Natural killer cell (primary cell): ENCODE measurements at regions not wholly inside any gene's neighbourhood (a gene's known extent, or its start where the extent isn't known, plus 50 kb on each side); places are given as distances from the start of the nearest gene placed in this dataset.

Experiments used
- ATAC-seq, 3 donors: fragments of 150-1000 bp in 2 of 3; fragments of 200-7000 bp in 1 of 3; cut with Tn5 transposase; 1 replicate in 1 of 3; 2 replicates in 2 of 3; pipeline ENCODE4 v1.10.0; 2021; ENCODE audit warnings: mild to moderate bottlenecking in 2 of 3, moderate library complexity in 2 of 3
- DNase-seq, 2 donors: peaks; one replicate each; pipeline versions ENCODE4 v3.0.0 to v3.0.0-alpha.2; 2013 to 2021; ENCODE audit warnings: mixed read lengths in 1 of 2
- H3K27ac ChIP-seq: one replicate; pipeline ENCODE4 v1.5.1; 2013; ENCODE audit warnings: mild to moderate bottlenecking, low read length
- H3K27me3 ChIP-seq: one replicate; pipeline ENCODE4 v1.6.1; 2013; ENCODE audit warnings: low read length; ENCODE audit not compliant: control insufficient read depth, insufficient read depth
- H3K36me3 ChIP-seq: one replicate; pipeline ENCODE4 v1.6.1; 2013; ENCODE audit warnings: low read length; ENCODE audit not compliant: control insufficient read depth, insufficient read depth
- H3K4me1 ChIP-seq: one replicate; pipeline ENCODE4 v1.6.1; 2013; ENCODE audit warnings: low read length; ENCODE audit not compliant: control insufficient read depth, insufficient read depth
- H3K4me3 ChIP-seq: one replicate; pipeline ENCODE4 v1.5.1; 2013; ENCODE audit warnings: low read length
- H3K9me3 ChIP-seq: one replicate; pipeline ENCODE4 v1.6.1; 2013; ENCODE audit warnings: low read length; ENCODE audit not compliant: control insufficient read depth, insufficient read depth
- H3K27ac Mint-ChIP-seq, 2 donors: one replicate each; pipeline ENCODE4 v1.8.0; 2022; ENCODE audit warnings: mild to moderate bottlenecking in 2 of 2, mixed read lengths in 2 of 2, moderate library complexity in 1 of 2
- H3K27me3 Mint-ChIP-seq, 2 donors: one replicate each; pipeline ENCODE4 v1.8.0; 2022; ENCODE audit warnings: low read depth in 2 of 2, mixed read lengths in 2 of 2
- H3K36me3 Mint-ChIP-seq: one replicate; pipeline ENCODE4 v1.8.0; 2022; ENCODE audit warnings: mixed read lengths
- H3K4me1 Mint-ChIP-seq, 2 donors: one replicate each; pipeline ENCODE4 v1.8.0; 2022; ENCODE audit warnings: mixed read lengths in 2 of 2
- H3K4me3 Mint-ChIP-seq: one replicate; pipeline ENCODE4 v1.8.0; 2022; ENCODE audit warnings: mild to moderate bottlenecking, moderate library complexity, mixed read lengths
- H3K9me3 Mint-ChIP-seq, 2 donors: one replicate each; pipeline ENCODE4 v1.8.0; 2022; ENCODE audit warnings: mixed read lengths in 2 of 2
- WGBS: methylation state at CpG from one replicate; pipeline ENCODE4 v1.1.7; 2013; ENCODE audit warnings: missing lambda C conversion rate; ENCODE audit not compliant: insufficient coverage; 5-methylcytosine and 5-hydroxymethylcytosine counted together
- intact Hi-C: fragments of 100-400 bp; cut with micrococcal nuclease; formaldehyde crosslinking; loops from one replicate; pipeline ENCODE4 v1.14.2; 2022
- TF ChIP-seq, protein P1 (sequence below): fragments of 200-600 bp; IDR thresholded peaks from one replicate; pipeline ENCODE4 v1.8.0; 2022; ENCODE audit warnings: antibody characterized with exemption

DNA sequence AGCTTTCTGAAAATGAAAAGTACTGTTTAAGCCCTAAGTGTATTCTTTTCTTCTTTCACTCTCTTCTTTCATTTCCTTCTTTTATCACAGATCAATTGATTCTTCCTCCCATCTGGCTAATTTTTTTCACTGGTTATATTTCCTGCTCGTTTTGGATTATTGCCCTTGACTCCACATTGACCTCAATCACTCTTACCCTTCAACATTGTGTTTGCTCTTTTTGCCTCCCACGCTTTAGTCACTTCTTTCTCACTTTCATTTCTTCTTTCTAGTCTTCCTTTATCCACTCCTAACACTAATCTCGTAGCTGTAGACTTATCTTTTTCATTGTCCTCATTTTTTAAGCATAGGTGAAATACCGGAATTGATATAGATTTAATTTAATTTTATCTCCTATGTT is 320.3 kb upstream of the VRK2 start:
- intact Hi-C loops, result no loop called here
- Histone ChIP-seq H3K27ac (no peak overlapping the region), H3K27me3 (no peaks in the 10 kb centered on the region), H3K4me3 (no peak overlapping the region), H3K9me3 (no peaks in the 10 kb centered on the region), H3K36me3 (no peaks in the 10 kb centered on the region), H3K4me1 (no peaks in the 10 kb centered on the region)
- Mint-ChIP-seq H3K4me1 (no peaks in the 10 kb centered on the region), H3K27ac (no peak overlapping the region), H3K27me3 (no peaks in the 10 kb centered on the region), H3K36me3 (no peaks in the 10 kb centered on the region), H3K9me3 (peaks cover 0 to 1% of the 10 kb centered on the region in 2 donors), H3K4me3 (no peak overlapping the region)
- no peak for ATAC-seq
- TF ChIP-seq, protein P1, sequence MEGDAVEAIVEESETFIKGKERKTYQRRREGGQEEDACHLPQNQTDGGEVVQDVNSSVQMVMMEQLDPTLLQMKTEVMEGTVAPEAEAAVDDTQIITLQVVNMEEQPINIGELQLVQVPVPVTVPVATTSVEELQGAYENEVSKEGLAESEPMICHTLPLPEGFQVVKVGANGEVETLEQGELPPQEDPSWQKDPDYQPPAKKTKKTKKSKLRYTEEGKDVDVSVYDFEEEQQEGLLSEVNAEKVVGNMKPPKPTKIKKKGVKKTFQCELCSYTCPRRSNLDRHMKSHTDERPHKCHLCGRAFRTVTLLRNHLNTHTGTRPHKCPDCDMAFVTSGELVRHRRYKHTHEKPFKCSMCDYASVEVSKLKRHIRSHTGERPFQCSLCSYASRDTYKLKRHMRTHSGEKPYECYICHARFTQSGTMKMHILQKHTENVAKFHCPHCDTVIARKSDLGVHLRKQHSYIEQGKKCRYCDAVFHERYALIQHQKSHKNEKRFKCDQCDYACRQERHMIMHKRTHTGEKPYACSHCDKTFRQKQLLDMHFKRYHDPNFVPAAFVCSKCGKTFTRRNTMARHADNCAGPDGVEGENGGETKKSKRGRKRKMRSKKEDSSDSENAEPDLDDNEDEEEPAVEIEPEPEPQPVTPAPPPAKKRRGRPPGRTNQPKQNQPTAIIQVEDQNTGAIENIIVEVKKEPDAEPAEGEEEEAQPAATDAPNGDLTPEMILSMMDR, result no peak
- DNase-seq, result no peak
- 59% methylated on average over 3 of the region's 4 CpGs for WGBS

DNA sequence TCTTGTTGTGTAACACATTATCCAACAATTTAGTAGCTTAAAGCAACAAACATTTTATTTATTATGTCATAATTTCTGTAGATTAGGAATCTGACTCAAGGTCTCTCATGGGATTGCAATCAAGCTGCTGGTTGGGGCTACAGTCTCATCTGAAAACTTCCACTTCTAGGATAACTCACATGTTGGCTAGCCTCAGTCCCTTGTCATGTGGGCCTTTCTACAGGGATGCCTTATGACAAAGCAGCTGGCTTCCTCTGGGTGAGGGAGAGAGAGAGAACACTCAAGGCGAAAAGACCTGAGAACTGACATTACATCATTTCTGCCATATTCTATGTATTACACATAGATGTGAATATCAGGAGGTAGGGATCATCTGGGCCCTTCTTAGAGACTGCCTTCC is 317.9 kb upstream of the VRK2 start:
- Histone ChIP-seq H3K4me3 (no peak overlapping the region), H3K36me3 (no peaks in the 10 kb centered on the region), H3K4me1 (no peaks in the 10 kb centered on the region), H3K9me3 (no peaks in the 10 kb centered on the region), H3K27ac (no peak overlapping the region), H3K27me3 (no peaks in the 10 kb centered on the region)
- Mint-ChIP-seq H3K27ac (no peak overlapping the region), H3K4me3 (no peak overlapping the region), H3K9me3 (peaks cover 3 to 7% of the 10 kb centered on the region in 2 donors), H3K27me3 (no peaks in the 10 kb centered on the region), H3K4me1 (no peaks in the 10 kb centered on the region), H3K36me3 (no peaks in the 10 kb centered on the region)
- no peak for DNase-seq
- intact Hi-C loops, result no loop called here
- no CpG with 5 or more reads among the region's 1 CpG for WGBS
- TF ChIP-seq, protein P1, result no peak
- ATAC-seq, result no peak

DNA sequence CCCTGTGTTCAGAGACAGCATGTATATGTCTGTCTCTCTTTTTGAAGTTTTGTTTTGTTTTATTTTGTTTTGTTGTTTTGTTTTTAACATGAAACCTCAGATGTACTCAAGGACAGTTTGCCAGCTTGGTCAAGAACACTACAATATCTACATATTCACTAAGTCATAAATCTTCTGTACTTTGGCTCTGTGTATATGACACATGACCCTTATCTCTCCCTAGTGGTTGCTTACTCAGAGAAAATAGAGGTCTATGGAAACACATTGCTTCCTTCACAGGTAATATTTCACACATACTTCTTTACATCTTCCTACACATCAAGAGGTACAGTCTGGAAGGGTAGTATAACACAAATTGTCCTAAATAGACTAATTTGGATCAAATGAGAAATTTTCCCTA is 312.6 kb upstream of the VRK2 start:
- no peaks in the 10 kb centered on the region for H3K4me1 Mint-ChIP-seq
- Histone ChIP-seq H3K9me3 (no peaks in the 10 kb centered on the region), H3K36me3 (no peaks in the 10 kb centered on the region), H3K27ac (no peak overlapping the region), H3K27me3 (no peaks in the 10 kb centered on the region), H3K4me3 (no peak overlapping the region), H3K4me1 (no peaks in the 10 kb centered on the region)
- H3K36me3 Mint-ChIP-seq, result no peaks in the 10 kb centered on the region
- H3K27ac Mint-ChIP-seq, result no peak overlapping the region
- intact Hi-C loops, result no loop called here
- no peak for ATAC-seq
- DNase-seq, result no peak
- H3K4me3 Mint-ChIP-seq, result no peak overlapping the region
- TF ChIP-seq, protein P1, result no peak
- H3K27me3 Mint-ChIP-seq, result peaks cover 0 to 2% of the 10 kb centered on the region in 2 donors
- peaks cover 5 to 11% of the 10 kb centered on the region in 2 donors for H3K9me3 Mint-ChIP-seq

DNA sequence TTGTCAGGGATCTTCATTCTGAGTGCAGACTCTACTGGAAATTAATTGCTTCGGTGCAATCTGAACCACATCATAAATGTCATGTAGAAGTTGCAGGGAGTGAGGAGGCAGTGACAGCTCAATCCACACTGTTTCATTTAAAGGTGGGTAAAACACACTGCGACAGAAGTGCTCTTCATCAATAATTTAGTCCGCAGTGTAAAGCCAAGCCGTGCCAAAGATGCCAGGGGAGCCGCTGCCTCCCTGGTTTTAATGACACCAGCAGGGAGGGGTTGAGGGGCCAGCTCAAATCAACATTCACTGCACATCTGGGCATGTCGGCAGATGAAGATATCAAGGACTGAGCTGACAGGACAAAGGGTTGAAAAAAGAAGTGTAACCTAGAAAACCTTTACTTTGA is 305.7 kb upstream of the VRK2 start:
- H3K4me3 Mint-ChIP-seq, result no peak overlapping the region

More for the DNA sequence above, 305.7 kb upstream of the VRK2 start:
- no peak overlapping the region for H3K27ac Mint-ChIP-seq
- TF ChIP-seq, protein P1, result no peak
- Histone ChIP-seq H3K4me3 (no peak overlapping the region), H3K27ac (no peak overlapping the region), H3K9me3 (no peaks in the 10 kb centered on the region), H3K4me1 (no peaks in the 10 kb centered on the region), H3K36me3 (no peaks in the 10 kb centered on the region), H3K27me3 (no peaks in the 10 kb centered on the region)
- ATAC-seq, result no peak
- 93% methylated on average over 6 of the region's 6 CpGs for WGBS
- DNase-seq, result no peak
- H3K4me1 Mint-ChIP-seq, result no peaks in the 10 kb centered on the region
- no peaks in the 10 kb centered on the region for H3K36me3 Mint-ChIP-seq
- intact Hi-C loops, result loop anchor here (2.0 kb wide), 1 partner anchor 40 kb away; no protein-coding TSS in a partner anchor
- no peaks in the 10 kb centered on the region for H3K9me3 Mint-ChIP-seq
- H3K27me3 Mint-ChIP-seq, result peaks cover 0 to 2% of the 10 kb centered on the region in 2 donors
